ENCODE measurements at regions not wholly inside any gene's neighbourhood (a gene's known extent, or its start where the extent isn't known, plus 50 kb on each side); places are given as distances from the start of the nearest gene placed in this dataset.

DNA sequence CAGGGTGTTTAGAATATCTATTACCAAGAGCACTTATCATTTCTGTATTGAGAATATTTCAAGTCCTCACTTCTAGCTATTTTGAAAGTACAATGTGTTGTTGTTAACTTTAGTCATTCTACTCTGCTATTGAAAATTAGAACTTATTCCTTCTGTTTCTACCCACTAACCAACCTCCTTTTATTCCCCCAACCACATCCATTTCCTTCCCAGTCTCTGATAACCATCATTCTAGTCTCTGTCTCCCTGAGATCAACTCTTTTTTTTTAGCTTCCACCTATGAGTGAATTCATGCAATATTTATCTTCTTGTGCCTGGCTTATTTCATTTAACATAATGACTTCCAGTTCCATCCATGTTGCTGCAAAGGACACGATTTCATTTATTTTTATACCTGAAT, 290.6 kb upstream of the OR4E1 start:
- TF ChIP-seq ZNF565 (CRISPR knock-in tag; conservative IDR thresholded peaks at IDR 0.05; ENCODE audit: low read depth) (no peak), ZNF8 (CRISPR knock-in tag; IDR thresholded peaks at IDR 0.05) (no peak), CREB5 (CRISPR knock-in tag; IDR thresholded peaks at IDR 0.05; ENCODE audit: low read depth) (no peak), OSR1 (CRISPR knock-in tag; IDR thresholded peaks at IDR 0.05) (no peak), PATZ1 (CRISPR knock-in tag; IDR thresholded peaks at IDR 0.05; ENCODE audit: borderline replicate concordance) (no peak)
